ENCODE measurements at regions not wholly inside any gene's neighbourhood (a gene's known extent, or its start where the extent isn't known, plus 50 kb on each side); places are given as distances from the start of the nearest gene placed in this dataset.

DNA sequence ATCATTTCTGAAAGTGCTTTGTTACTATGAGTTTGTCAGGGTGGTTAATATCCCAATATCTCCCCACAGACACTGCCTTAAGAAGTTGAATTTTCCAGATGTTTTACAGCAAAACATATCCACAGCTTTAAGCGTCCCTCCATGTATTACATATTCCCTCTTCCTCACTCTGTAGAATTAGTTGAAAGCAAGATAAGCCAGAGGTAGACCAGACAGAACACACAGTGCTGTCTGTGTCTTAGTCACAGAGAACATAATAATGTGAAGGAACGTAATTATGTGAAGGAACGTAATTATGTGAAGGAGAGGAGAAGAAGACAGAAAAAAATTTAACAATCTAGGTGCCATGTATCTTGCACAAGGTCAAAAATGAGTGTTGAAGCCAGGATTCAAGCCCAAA lies 81.9 kb upstream of the LRATD1 start:
- TF ChIP-seq, protein P1, sequence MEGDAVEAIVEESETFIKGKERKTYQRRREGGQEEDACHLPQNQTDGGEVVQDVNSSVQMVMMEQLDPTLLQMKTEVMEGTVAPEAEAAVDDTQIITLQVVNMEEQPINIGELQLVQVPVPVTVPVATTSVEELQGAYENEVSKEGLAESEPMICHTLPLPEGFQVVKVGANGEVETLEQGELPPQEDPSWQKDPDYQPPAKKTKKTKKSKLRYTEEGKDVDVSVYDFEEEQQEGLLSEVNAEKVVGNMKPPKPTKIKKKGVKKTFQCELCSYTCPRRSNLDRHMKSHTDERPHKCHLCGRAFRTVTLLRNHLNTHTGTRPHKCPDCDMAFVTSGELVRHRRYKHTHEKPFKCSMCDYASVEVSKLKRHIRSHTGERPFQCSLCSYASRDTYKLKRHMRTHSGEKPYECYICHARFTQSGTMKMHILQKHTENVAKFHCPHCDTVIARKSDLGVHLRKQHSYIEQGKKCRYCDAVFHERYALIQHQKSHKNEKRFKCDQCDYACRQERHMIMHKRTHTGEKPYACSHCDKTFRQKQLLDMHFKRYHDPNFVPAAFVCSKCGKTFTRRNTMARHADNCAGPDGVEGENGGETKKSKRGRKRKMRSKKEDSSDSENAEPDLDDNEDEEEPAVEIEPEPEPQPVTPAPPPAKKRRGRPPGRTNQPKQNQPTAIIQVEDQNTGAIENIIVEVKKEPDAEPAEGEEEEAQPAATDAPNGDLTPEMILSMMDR (conservative IDR thresholded peaks at IDR 0.05 in 1 of 2, IDR thresholded peaks at IDR 0.05 in 1 of 2; ENCODE audit: low read depth in 1 of 2, low read length in 2 of 2) = no peak
- TF ChIP-seq EZH2 (IDR thresholded peaks at IDR 0.05; ENCODE audit: low read length, missing control alignments) = no peak
